HEK293 (cell line): ENCODE measurements at regions not wholly inside any gene's neighbourhood (a gene's known extent, or its start where the extent isn't known, plus 50 kb on each side); places are given as distances from the start of the nearest gene placed in this dataset.

Experiments used
- CTCF ChIA-PET: fragments of 350-600 bp; formaldehyde crosslinking; extraction: SDS; loops from one replicate; lab custom pipeline; 2021; ENCODE audit warnings: antibody characterized with exemption; lab: Yijun Ruan, JAX
- POLR2A ChIA-PET: fragments of 300-600 bp; formaldehyde crosslinking; extraction: SDS; loops from one replicate; lab custom pipeline; 2020; ENCODE audit warnings: antibody characterized with exemption, inconsistent platforms; lab: Yijun Ruan, JAX
- H3K27ac ChIP-seq: fragments of 200-500 bp; sonication (Bioruptor generic); 2 replicates; pipeline ENCODE4 v1.5.1; 2014; ENCODE audit warnings: low read depth, low read length, control low read depth, inconsistent platforms; ENCODE audit errors: extremely low read depth
- H3K36me3 ChIP-seq, 2 experiments: fragments of 200-500 bp in 1 of 2; sonication (Bioruptor generic) in 1 of 2; 1 replicate in 1 of 2; 2 replicates in 1 of 2; pipeline ENCODE4 v1.5.1; 2014 to 2017; ENCODE audit warnings: inconsistent platforms in 2 of 2, low read length in 2 of 2; ENCODE audit not compliant: control insufficient read depth in 2 of 2, insufficient read depth in 1 of 2
- H3K4me1 ChIP-seq: fragments of 200-500 bp; sonication (Bioruptor generic); 2 replicates; pipeline ENCODE4 v1.5.1; 2014; ENCODE audit warnings: mild to moderate bottlenecking, low read length, inconsistent platforms; ENCODE audit not compliant: control insufficient read depth, insufficient read depth
- H3K4me3 ChIP-seq: 2 replicates; pipeline ENCODE4 v1.5.1; 2011; ENCODE audit warnings: low read depth, mild to moderate bottlenecking, control low read depth, low read length, moderate library complexity
- H3K9me3 ChIP-seq: fragments of 200-500 bp; sonication (Bioruptor generic); 2 replicates; pipeline ENCODE4 v1.5.1; 2014; ENCODE audit warnings: low read depth, low read length, inconsistent platforms; ENCODE audit not compliant: control insufficient read depth, insufficient read depth
- GLI2 ChIP-seq: fragments of 450-650 bp; formaldehyde crosslinking; IDR thresholded peaks from 2 replicates; pipeline ENCODE4; 2017; ENCODE audit warnings: missing biosample characterization, missing genetic modification characterization, low read depth, borderline replicate concordance
- GLI4 ChIP-seq: fragments of 450-650 bp; formaldehyde crosslinking; IDR thresholded peaks from 2 replicates; pipeline ENCODE4 v1.5.1; 2016; ENCODE audit warnings: missing biosample characterization, missing genetic modification characterization
- KLF9 ChIP-seq: fragments of 450-650 bp; formaldehyde crosslinking; IDR thresholded peaks from 2 replicates; pipeline ENCODE4 v1.5.1; 2016; ENCODE audit warnings: missing biosample characterization, missing genetic modification characterization, low read depth
- MZF1 ChIP-seq: fragments of 450-650 bp; formaldehyde crosslinking; IDR thresholded peaks from 2 replicates; pipeline ENCODE4 v1.5.1; 2017; ENCODE audit warnings: missing biosample characterization, missing genetic modification characterization, borderline replicate concordance
- SALL2 ChIP-seq: fragments of 450-650 bp; formaldehyde crosslinking; IDR thresholded peaks from 2 replicates; pipeline ENCODE4 v1.5.0; 2017; ENCODE audit warnings: missing biosample characterization, mild to moderate bottlenecking, missing genetic modification characterization, borderline replicate concordance
- ZBTB8A ChIP-seq: fragments of 450-650 bp; formaldehyde crosslinking; IDR thresholded peaks from 2 replicates; pipeline ENCODE4 v1.5.1; 2016; ENCODE audit warnings: missing biosample characterization, missing genetic modification characterization
- ZFP3 ChIP-seq: fragments of 450-650 bp; formaldehyde crosslinking; IDR thresholded peaks from 2 replicates; pipeline ENCODE4 v1.5.1; 2016; ENCODE audit warnings: low read depth, missing biosample characterization, missing genetic modification characterization
- ZFP37 ChIP-seq: fragments of 450-650 bp; formaldehyde crosslinking; IDR thresholded peaks from 2 replicates; pipeline ENCODE4 v1.5.1; 2016; ENCODE audit warnings: missing biosample characterization, missing genetic modification characterization
- ZFP41 ChIP-seq: fragments of 450-650 bp; formaldehyde crosslinking; IDR thresholded peaks from 2 replicates; pipeline ENCODE4 v1.5.1; 2016; ENCODE audit warnings: missing biosample characterization, missing genetic modification characterization, borderline replicate concordance
- ZNF114 ChIP-seq: fragments of 450-650 bp; formaldehyde crosslinking; IDR thresholded peaks from 2 replicates; pipeline ENCODE4 v1.5.0; 2017; ENCODE audit warnings: missing biosample characterization, missing genetic modification characterization
- ZNF2 ChIP-seq: fragments of 450-650 bp; formaldehyde crosslinking; IDR thresholded peaks from 2 replicates; pipeline ENCODE4 v1.5.1; 2016; ENCODE audit warnings: missing biosample characterization, missing genetic modification characterization
- ZNF223 ChIP-seq: fragments of 450-650 bp; formaldehyde crosslinking; IDR thresholded peaks from 2 replicates; pipeline ENCODE4 v1.5.1; 2016; ENCODE audit warnings: missing biosample characterization, missing genetic modification characterization
- ZNF311 ChIP-seq: fragments of 450-650 bp; formaldehyde crosslinking; IDR thresholded peaks from 2 replicates; pipeline ENCODE4 v1.5.1; 2017; ENCODE audit warnings: missing biosample characterization, missing genetic modification characterization, borderline replicate concordance
- ZNF350 ChIP-seq: fragments of 450-650 bp; formaldehyde crosslinking; IDR thresholded peaks from 2 replicates; pipeline ENCODE4 v1.5.0; 2017; ENCODE audit warnings: missing biosample characterization, mild to moderate bottlenecking, missing genetic modification characterization
- ZNF473 ChIP-seq: fragments of 450-650 bp; formaldehyde crosslinking; IDR thresholded peaks from 2 replicates; pipeline ENCODE4 v1.5.1; 2017; ENCODE audit warnings: missing biosample characterization, missing genetic modification characterization
- ZNF501 ChIP-seq: fragments of 450-650 bp; formaldehyde crosslinking; IDR thresholded peaks from 2 replicates; pipeline ENCODE4 v1.5.1; 2016; ENCODE audit warnings: missing biosample characterization, missing genetic modification characterization
- ZNF521 ChIP-seq: fragments of 450-650 bp; formaldehyde crosslinking; IDR thresholded peaks from 2 replicates; pipeline ENCODE4 v1.5.1; 2017; ENCODE audit warnings: missing biosample characterization, mild to moderate bottlenecking, missing genetic modification characterization
- ZNF549 ChIP-seq: fragments of 450-650 bp; IDR thresholded peaks from 2 replicates; pipeline ENCODE4 v1.5.1; 2018; ENCODE audit warnings: missing biosample characterization, missing genetic modification characterization, mild to moderate bottlenecking, inconsistent platforms, moderate library complexity
- ZNF561 ChIP-seq: fragments of 450-650 bp; IDR thresholded peaks from 2 replicates; pipeline ENCODE4 v1.5.1; 2018; ENCODE audit warnings: missing biosample characterization, missing genetic modification characterization, borderline replicate concordance
- ZNF585B ChIP-seq: fragments of 450-650 bp; formaldehyde crosslinking; IDR thresholded peaks from 2 replicates; pipeline ENCODE4 v1.5.1; 2016; ENCODE audit warnings: missing biosample characterization, missing genetic modification characterization
- ZNF670 ChIP-seq: fragments of 450-650 bp; formaldehyde crosslinking; IDR thresholded peaks from 2 replicates; pipeline ENCODE4 v1.5.1; 2016; ENCODE audit warnings: missing biosample characterization, missing genetic modification characterization, low read depth
- ZNF768 ChIP-seq: fragments of 450-650 bp; formaldehyde crosslinking; IDR thresholded peaks from 2 replicates; pipeline ENCODE4 v1.5.1; 2018; ENCODE audit warnings: missing biosample characterization, mild to moderate bottlenecking, missing genetic modification characterization
- ZNF776 ChIP-seq: fragments of 450-650 bp; formaldehyde crosslinking; IDR thresholded peaks from 2 replicates; pipeline ENCODE4 v1.5.0; 2017; ENCODE audit warnings: missing biosample characterization, missing genetic modification characterization, borderline replicate concordance
- ZNF777 ChIP-seq: fragments of 450-650 bp; formaldehyde crosslinking; IDR thresholded peaks from 2 replicates; pipeline ENCODE4 v1.5.1; 2017; ENCODE audit warnings: missing biosample characterization, missing genetic modification characterization, borderline replicate concordance
- ZNF785 ChIP-seq: fragments of 450-650 bp; formaldehyde crosslinking; IDR thresholded peaks from 2 replicates; pipeline ENCODE4 v1.5.1; 2016; ENCODE audit warnings: missing biosample characterization, missing genetic modification characterization
- ZSCAN16 ChIP-seq: fragments of 450-650 bp; formaldehyde crosslinking; IDR thresholded peaks from 2 replicates; pipeline ENCODE4 v1.5.1; 2016; ENCODE audit warnings: missing biosample characterization, missing genetic modification characterization
- TF ChIP-seq, protein P1 (sequence below): fragments of 450-650 bp; formaldehyde crosslinking; IDR thresholded peaks from 2 replicates; pipeline ENCODE4 v1.5.1; 2016; ENCODE audit warnings: missing biosample characterization, missing genetic modification characterization
- TF ChIP-seq, protein P2 (sequence below): fragments of 450-650 bp; IDR thresholded peaks from 2 replicates; pipeline ENCODE4 v1.5.1; 2018; ENCODE audit warnings: missing biosample characterization, missing genetic modification characterization
- TF ChIP-seq, protein P3 (sequence below): fragments of 450-650 bp; formaldehyde crosslinking; IDR thresholded peaks from 2 replicates; pipeline ENCODE4 v1.5.1; 2016; ENCODE audit warnings: missing biosample characterization, missing genetic modification characterization
- TF ChIP-seq, protein P4 (sequence below): fragments of 450-650 bp; formaldehyde crosslinking; IDR thresholded peaks from 2 replicates; pipeline ENCODE4 v1.5.1; 2016; ENCODE audit warnings: missing biosample characterization, missing genetic modification characterization, low read depth

DNA sequence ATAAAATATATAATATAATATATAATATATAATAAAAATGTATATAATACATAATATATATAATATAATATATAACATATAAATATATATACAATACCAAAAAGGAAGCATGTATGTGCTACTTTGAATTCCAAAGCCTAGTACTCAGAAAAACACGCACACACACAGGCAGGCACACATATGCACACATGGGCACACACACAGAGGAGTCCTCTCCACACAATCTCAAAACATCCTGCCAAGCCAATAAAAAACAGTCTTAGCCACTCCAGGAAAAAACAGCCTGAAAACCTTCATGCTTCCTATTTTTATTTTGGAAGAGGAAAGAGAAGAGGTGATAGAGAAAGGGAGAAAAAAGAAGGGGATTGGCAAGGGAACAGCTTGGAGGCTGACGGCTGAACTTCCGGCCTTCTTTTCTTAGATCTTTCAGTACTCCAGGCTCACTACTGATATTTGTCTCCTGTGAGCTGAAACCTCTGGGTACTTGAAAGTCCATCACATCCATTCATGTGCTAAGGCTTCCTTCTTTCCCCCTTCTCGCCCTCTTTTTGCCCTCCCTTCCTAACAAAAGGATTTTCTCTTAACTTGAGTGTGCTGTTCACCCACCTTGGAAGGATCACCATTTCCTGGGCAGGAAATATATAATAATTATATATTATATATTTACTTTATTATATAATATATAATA is 394.2 kb downstream of the NUAK1 start (continued):
- TF ChIP-seq ZFP3 (tag by site-specific recombination) = no peak
- no peak for TF ChIP-seq KLF9
- TF ChIP-seq ZNF768 = no peak
- TF ChIP-seq ZNF473 = no peak
- TF ChIP-seq ZNF670 (tag by site-specific recombination) = no peak
- no peak for TF ChIP-seq ZNF777 (tag by site-specific recombination)
- TF ChIP-seq MZF1 (tag by site-specific recombination) = no peak
- TF ChIP-seq ZNF2 (tag by site-specific recombination) = no peak
- no peak for TF ChIP-seq SALL2 (tag by site-specific recombination)

DNA sequence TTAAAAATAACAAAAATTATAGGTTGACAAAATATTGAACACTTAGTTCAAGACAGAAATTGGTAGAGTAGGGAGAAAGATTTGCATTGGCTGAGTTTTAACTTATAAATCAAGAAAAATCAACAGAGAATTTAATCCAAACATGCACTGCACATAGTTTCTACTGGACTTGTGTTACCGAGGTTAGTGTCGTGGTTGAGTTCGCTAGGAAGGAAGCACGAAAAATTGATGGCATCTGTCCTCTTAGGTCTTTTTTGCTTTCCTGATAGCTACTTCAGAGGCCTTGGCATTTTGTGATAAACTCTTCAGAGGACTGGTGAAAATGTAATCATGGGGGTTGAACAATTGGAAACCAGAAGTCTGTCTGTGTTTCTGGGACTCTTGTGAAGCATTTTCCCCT is 392.9 kb downstream of the NUAK1 start:
- ChIA-PET CTCF (interaction anchor here (1.6 kb wide), 1 partner anchor 390 kb away, joined by 4 read pairs; no protein-coding TSS in a partner anchor), POLR2A (no interaction called here)
- Histone ChIP-seq H3K4me1 (no peaks in the 10 kb centered on the region), H3K9me3 (no peaks in the 10 kb centered on the region), H3K27ac (no peak overlapping the region), H3K4me3 (no peak overlapping the region), H3K36me3 (no peaks in the 10 kb centered on the region)
- TF ChIP-seq ZSCAN16 = no peak
- TF ChIP-seq ZNF311 = no peak
- TF ChIP-seq, protein P1, sequence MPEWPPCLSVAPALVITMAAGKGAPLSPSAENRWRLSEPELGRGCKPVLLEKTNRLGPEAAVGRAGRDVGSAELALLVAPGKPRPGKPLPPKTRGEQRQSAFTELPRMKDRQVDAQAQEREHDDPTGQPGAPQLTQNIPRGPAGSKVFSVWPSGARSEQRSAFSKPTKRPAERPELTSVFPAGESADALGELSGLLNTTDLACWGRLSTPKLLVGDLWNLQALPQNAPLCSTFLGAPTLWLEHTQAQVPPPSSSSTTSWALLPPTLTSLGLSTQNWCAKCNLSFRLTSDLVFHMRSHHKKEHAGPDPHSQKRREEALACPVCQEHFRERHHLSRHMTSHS = no peak
- no peak for TF ChIP-seq ZNF350 (tag by site-specific recombination)
- no peak for TF ChIP-seq ZNF561
- TF ChIP-seq, protein P2, sequence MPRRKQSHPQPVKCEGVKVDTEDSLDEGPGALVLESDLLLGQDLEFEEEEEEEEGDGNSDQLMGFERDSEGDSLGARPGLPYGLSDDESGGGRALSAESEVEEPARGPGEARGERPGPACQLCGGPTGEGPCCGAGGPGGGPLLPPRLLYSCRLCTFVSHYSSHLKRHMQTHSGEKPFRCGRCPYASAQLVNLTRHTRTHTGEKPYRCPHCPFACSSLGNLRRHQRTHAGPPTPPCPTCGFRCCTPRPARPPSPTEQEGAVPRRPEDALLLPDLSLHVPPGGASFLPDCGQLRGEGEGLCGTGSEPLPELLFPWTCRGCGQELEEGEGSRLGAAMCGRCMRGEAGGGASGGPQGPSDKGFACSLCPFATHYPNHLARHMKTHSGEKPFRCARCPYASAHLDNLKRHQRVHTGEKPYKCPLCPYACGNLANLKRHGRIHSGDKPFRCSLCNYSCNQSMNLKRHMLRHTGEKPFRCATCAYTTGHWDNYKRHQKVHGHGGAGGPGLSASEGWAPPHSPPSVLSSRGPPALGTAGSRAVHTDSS = no peak
- TF ChIP-seq, protein P3, sequence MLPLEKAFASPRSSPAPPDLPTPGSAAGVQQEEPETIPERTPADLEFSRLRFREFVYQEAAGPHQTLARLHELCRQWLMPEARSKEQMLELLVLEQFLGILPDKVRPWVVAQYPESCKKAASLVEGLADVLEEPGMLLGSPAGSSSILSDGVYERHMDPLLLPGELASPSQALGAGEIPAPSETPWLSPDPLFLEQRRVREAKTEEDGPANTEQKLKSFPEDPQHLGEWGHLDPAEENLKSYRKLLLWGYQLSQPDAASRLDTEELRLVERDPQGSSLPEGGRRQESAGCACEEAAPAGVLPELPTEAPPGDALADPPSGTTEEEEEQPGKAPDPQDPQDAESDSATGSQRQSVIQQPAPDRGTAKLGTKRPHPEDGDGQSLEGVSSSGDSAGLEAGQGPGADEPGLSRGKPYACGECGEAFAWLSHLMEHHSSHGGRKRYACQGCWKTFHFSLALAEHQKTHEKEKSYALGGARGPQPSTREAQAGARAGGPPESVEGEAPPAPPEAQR (tag by site-specific recombination) = no peak
- no peak for TF ChIP-seq ZBTB8A (tag by site-specific recombination)
- TF ChIP-seq, protein P4, sequence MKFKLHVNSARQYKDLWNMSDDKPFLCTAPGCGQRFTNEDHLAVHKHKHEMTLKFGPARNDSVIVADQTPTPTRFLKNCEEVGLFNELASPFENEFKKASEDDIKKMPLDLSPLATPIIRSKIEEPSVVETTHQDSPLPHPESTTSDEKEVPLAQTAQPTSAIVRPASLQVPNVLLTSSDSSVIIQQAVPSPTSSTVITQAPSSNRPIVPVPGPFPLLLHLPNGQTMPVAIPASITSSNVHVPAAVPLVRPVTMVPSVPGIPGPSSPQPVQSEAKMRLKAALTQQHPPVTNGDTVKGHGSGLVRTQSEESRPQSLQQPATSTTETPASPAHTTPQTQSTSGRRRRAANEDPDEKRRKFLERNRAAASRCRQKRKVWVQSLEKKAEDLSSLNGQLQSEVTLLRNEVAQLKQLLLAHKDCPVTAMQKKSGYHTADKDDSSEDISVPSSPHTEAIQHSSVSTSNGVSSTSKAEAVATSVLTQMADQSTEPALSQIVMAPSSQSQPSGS = no peak

DNA sequence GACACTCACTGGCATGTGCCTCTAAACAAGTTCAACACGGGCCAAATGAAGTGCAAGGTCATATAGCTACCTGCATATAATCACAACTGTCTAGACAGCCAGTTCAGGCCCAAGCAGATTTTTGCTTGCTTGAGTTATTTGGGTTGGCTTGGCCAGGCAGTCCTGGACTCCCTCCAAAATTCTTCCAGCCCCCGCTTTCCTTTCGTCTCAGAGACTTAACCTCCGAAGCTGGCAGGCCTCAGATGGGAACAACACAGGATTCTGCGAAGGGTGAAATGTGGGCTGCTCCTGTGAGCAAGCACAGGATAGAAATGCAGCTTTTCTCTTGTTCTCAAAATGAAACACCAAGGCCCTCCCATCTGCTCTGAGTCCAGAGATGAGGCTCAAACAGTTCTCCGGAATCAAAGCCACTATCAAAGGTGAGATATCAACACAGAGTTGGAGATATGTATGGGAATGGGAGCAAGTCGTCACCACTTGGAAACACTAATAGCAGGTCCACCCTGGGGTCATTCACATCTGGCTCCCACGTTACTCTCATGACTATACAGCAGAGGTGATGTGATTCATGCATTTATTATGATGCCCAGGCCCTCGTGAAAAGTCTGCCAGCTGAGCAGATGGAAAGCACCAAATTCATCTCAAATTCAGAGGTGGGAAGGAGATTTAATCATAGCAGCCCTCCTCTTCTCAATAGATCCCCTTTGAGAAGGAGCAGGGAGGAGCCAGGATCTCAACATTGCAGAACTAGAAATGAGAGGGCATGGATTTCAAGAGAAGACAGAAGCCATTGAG is 389.8 kb downstream of the NUAK1 start:
- ChIA-PET CTCF (no interaction called here), POLR2A (no interaction called here)
- no peaks in the 10 kb centered on the region for H3K9me3 ChIP-seq
- H3K27ac ChIP-seq = no peak overlapping the region
- no peaks in the 10 kb centered on the region for H3K4me1 ChIP-seq
- H3K36me3 ChIP-seq = no peaks in the 10 kb centered on the region
- no peak overlapping the region for H3K4me3 ChIP-seq
- TF ChIP-seq ZNF521 (tag by site-specific recombination) = no peak
- TF ChIP-seq ZNF114 = no peak
- no peak for TF ChIP-seq ZFP41 (tag by site-specific recombination)
- no peak for TF ChIP-seq GLI4 (tag by site-specific recombination)
- TF ChIP-seq ZNF776 (tag by site-specific recombination) = no peak
- no peak for TF ChIP-seq GLI2 (tag by site-specific recombination)
- no peak for TF ChIP-seq ZNF785 (tag by site-specific recombination)
- no peak for TF ChIP-seq ZNF549 (tag by site-specific recombination)
- no peak for TF ChIP-seq ZFP37 (tag by site-specific recombination)
- TF ChIP-seq ZNF585B (tag by site-specific recombination) = no peak
- TF ChIP-seq ZNF223 (tag by site-specific recombination) = no peak
- TF ChIP-seq ZNF501 (tag by site-specific recombination) = no peak
